ENCODE measurements at regions not wholly inside any gene's neighbourhood (a gene's known extent, or its start where the extent isn't known, plus 50 kb on each side); places are given as distances from the start of the nearest gene placed in this dataset.

- TF ChIP-seq, protein P1, sequence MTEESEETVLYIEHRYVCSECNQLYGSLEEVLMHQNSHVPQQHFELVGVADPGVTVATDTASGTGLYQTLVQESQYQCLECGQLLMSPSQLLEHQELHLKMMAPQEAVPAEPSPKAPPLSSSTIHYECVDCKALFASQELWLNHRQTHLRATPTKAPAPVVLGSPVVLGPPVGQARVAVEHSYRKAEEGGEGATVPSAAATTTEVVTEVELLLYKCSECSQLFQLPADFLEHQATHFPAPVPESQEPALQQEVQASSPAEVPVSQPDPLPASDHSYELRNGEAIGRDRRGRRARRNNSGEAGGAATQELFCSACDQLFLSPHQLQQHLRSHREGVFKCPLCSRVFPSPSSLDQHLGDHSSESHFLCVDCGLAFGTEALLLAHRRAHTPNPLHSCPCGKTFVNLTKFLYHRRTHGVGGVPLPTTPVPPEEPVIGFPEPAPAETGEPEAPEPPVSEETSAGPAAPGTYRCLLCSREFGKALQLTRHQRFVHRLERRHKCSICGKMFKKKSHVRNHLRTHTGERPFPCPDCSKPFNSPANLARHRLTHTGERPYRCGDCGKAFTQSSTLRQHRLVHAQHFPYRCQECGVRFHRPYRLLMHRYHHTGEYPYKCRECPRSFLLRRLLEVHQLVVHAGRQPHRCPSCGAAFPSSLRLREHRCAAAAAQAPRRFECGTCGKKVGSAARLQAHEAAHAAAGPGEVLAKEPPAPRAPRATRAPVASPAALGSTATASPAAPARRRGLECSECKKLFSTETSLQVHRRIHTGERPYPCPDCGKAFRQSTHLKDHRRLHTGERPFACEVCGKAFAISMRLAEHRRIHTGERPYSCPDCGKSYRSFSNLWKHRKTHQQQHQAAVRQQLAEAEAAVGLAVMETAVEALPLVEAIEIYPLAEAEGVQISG (CRISPR knock-in tag; IDR thresholded peaks at IDR 0.05): no peak
- TF ChIP-seq ZC3H4 (CRISPR knock-in tag; IDR thresholded peaks at IDR 0.05; ENCODE audit: borderline replicate concordance): no peak
- TF ChIP-seq SCMH1 (CRISPR knock-in tag; IDR thresholded peaks at IDR 0.05; ENCODE audit: borderline replicate concordance): no peak
- no peak for TF ChIP-seq ZNF430 (CRISPR knock-in tag; IDR thresholded peaks at IDR 0.05)
Observed at GRCh38 chr4:59597536-59598329, 1602.4 kb upstream of the ADGRL3 start (continued).

DNA sequence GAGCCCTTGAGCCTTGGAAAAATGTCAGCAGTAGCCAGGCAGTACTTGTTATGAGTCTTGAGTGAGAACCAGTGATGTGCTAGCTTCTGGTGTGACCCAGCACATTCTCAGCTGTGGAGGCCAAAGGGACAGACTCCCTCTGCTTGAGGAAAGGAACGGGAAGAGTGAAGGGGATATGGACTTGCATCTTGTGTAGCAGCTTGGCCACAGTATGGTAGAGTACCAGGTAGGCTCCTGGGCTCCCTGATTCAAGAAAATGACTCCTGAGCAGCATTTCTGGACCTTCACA lies 1601.9 kb upstream of the ADGRL3 start:
- H4K20me1 ChIP-seq (ENCODE audit: insufficient read depth, low read length): no peaks in the 10 kb centered on the region
- no peaks in the 10 kb centered on the region for H3K79me2 ChIP-seq (ENCODE audit: insufficient read depth, low read length)
- FAIRE-seq: no peak
- no peak overlapping the region for H3K9ac ChIP-seq (ENCODE audit: insufficient read depth, low read depth, low read length)
- 0% methylated on average over 1 of the region's 1 CpG for WGBS (ENCODE audit: low lambda C conversion rate)
- CTCF ChIA-PET (ENCODE audit: low intra/inter-chr PET ratio, low total read pairs): no interaction called here
- BruUV-seq (replicated peaks): no TSS peak
- DNase-seq (ENCODE audit: low spot score): no peak
- in situ Hi-C loops (cut with HindIII; ENCODE audit: extremely low pct_ligation_motif_present, low pct_unique_long_range_greater_than_20kb): no loop called here
- H3K9me3 ChIP-seq (ENCODE audit: low read length): no peaks in the 10 kb centered on the region
- ATAC-seq: no peak
- intact Hi-C loops (cut with micrococcal nuclease; ENCODE audit: unreplicated experiment): no loop called here
- H3K27ac ChIP-seq (ENCODE audit: extremely low read length, insufficient read depth, low read length): no peak overlapping the region
- no peak overlapping the region for H3K4me3 ChIP-seq (replicated peaks in 1 of 3; ENCODE audit: insufficient read depth in 1 of 3, low read depth in 2 of 3, low read length in 3 of 3)
- H3K27me3 ChIP-seq (ENCODE audit: control insufficient read depth in 1 of 2, insufficient read depth in 2 of 2, low read length in 2 of 2): no peaks in the 10 kb centered on the region
- no peaks in the 10 kb centered on the region for H3K4me1 ChIP-seq (ENCODE audit: insufficient read depth, low read length)
- no peak overlapping the region for H3K4me2 ChIP-seq (ENCODE audit: low read depth, low read length)
- no peak overlapping the region for H2AFZ ChIP-seq (ENCODE audit: low read length)
- no peaks in the 10 kb centered on the region for H3K36me3 ChIP-seq (replicated peaks in 1 of 2; ENCODE audit: control insufficient read depth in 1 of 2, insufficient read depth in 2 of 2, low read length in 2 of 2)
- POLR2A ChIA-PET: no interaction called here
- TF ChIP-seq GATAD2A (CRISPR knock-in tag; IDR thresholded peaks at IDR 0.05): no peak
- no peak for TF ChIP-seq THAP11 (CRISPR knock-in tag; IDR thresholded peaks at IDR 0.05)
- no peak for TF ChIP-seq ZNF775 (CRISPR knock-in tag; IDR thresholded peaks at IDR 0.05; ENCODE audit: borderline replicate concordance)
- TF ChIP-seq KDM3A (CRISPR knock-in tag; IDR thresholded peaks at IDR 0.05; ENCODE audit: low read depth): no peak
- no peak for TF ChIP-seq ZNF335 (CRISPR knock-in tag; IDR thresholded peaks at IDR 0.05)
- no peak for TF ChIP-seq ZNF563 (CRISPR knock-in tag; IDR thresholded peaks at IDR 0.05)
- no peak for TF ChIP-seq ATF3 (CRISPR knock-in tag; IDR thresholded peaks at IDR 0.05)
- no peak for TF ChIP-seq SMAD3 (CRISPR knock-in tag; IDR thresholded peaks at IDR 0.05)
- TF ChIP-seq ZBTB49 (CRISPR knock-in tag; IDR thresholded peaks at IDR 0.05; ENCODE audit: borderline replicate concordance): no peak
- no peak for TF ChIP-seq ZFP90 (CRISPR knock-in tag; IDR thresholded peaks at IDR 0.05; ENCODE audit: borderline replicate concordance)
